H54 (cell line): ENCODE measurements at regions not wholly inside any gene's neighbourhood (a gene's known extent, or its start where the extent isn't known, plus 50 kb on each side); places are given as distances from the start of the nearest gene placed in this dataset.
A peak's percentile ranks its signal among the peaks of the same experiment; 100 is the strongest.
"Not testable (repeated sequence)": the region's sequence is repeated elsewhere in the genome, so short reads cannot be mapped to it uniquely, and the experiment has no call there.

Source experiments
- DNase-seq: peaks from one replicate; pipeline ENCODE4 v3.0.0; 2011; ENCODE audit warnings: low spot score, mixed read lengths; ENCODE audit not compliant: insufficient read length
- FAIRE-seq: peaks from 3 replicates; lab custom pipeline; 2011; peaks lifted over from hg19 to GRCh38; lab: Jason Lieb, UNC
- POLR2A ChIP-seq: IDR thresholded peaks from 2 replicates; pipeline ENCODE4 v1.6.1; 2011; ENCODE audit warnings: low read depth, mild to moderate bottlenecking, low read length

DNA sequence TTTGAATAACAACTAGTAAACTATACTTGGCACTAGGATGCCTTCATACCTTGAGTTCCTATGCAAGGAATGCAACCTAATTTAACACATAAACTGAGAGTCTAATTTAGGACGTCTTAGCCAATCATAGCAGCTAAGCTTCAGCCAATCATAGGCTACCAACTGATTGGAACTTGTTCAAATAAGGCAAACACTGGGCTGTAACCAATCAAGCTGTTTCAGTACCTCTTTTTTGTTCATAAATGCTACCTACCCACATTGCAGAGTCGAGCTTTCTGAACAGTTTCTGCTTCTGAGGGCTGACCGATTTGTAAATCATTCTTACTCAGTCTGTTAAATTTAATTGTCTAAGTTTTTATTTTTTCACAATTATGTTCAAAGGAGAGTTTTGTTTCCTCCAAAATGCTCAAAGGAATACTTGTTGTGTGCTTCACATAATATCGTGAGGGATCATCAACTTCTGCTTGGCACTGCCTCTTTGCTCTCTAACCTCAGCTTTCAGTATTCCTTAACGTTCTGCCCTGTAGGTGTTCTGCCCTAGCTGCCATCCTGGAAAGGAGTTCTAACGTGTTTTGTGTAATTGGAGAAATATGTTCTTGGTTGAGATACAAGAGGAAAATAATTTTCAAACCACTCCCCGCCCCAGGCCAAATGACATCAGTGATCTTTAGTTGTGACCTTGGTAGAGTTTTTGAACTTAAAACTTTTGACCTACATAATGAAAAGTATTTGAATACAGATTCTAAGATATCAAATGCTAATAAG is 380.4 kb upstream of the MIS18BP1 start:
- no peak for FAIRE-seq
- no peak for TF ChIP-seq POLR2A
- DNase-seq, result no peak

DNA sequence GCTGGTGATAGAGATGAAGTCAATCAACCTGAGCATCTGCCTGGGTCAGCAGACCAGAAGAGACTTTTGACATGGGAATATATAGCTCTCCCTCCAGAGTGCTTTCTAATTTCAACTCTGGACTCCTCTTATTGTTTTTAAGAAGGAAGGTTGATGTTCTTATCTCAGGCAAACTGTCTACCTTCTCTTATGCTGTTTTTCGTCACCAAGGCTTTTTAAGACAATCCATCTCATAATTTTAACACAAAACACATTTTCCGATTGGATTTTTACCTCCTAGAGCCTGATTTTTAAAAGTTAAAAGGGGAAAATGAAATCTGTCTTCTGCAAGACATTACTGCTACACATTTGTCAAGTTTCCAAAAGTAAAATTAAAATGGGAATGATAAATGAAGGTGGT is 368.7 kb upstream of the MIS18BP1 start:
- no peak for FAIRE-seq
- DNase-seq, result no peak
- no peak for TF ChIP-seq POLR2A

DNA sequence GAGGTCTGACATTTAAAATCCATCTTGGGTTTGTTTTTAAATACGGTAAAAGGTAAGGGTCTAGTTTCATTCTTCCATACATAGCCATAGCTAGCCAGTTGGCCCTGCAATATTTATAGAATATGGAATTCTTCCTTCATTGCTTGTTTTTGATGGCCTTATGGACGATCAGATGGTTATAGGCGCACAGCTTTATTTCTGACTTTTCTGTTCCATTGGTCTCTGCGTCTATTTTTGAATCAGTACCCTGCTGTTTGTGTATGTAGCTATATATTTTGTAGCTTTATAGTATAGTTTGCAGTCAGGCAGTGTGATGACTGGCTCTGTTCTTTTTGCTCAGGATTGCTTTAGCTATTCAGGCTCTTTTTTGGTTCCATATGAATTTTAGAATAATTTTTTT is 366.8 kb upstream of the MIS18BP1 start:
- FAIRE-seq (no peak), DNase-seq (no peak)
- no peak for TF ChIP-seq POLR2A

DNA sequence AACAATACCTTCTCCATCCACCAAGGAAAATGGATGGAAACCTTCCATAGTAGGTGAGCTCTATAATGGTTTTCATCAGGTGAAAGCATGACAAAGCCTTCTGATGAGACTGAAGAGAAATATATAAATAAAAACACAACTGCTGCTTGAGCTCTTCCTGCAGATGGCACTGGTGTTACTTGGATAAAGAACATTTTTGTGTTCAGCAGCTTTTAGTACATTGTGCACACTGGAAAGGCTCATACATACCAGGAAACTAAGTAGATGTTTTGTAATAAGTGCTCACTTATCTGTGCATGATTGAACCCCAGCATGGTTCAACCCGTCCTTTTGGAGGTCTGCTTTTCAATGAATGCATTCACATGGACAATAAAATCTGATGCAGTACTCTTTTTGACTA is 357.3 kb upstream of the MIS18BP1 start:
- no peak for FAIRE-seq
- DNase-seq, result no peak
- no peak for TF ChIP-seq POLR2A

DNA sequence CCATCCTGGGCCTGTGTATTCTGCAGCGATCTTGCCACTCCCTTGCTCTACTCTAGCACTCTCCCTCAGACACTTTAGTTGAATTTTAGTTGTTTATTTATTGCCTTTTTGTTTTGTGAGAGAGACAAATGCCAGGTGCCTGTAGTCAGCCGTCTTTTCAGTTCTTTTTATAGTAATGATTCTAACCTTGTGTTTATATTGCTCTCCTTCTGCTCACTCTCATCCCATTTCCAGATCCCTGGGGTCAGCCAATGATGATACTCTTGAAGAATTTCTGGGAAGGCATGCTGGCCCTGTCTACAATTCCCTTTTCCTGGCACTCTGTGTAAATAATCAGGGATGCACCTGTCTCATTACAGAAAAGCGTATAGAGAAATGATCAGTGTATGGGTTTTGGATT is 334.1 kb upstream of the MIS18BP1 start:
- TF ChIP-seq POLR2A, result no peak
- no peak for FAIRE-seq
- DNase-seq, result no peak

DNA sequence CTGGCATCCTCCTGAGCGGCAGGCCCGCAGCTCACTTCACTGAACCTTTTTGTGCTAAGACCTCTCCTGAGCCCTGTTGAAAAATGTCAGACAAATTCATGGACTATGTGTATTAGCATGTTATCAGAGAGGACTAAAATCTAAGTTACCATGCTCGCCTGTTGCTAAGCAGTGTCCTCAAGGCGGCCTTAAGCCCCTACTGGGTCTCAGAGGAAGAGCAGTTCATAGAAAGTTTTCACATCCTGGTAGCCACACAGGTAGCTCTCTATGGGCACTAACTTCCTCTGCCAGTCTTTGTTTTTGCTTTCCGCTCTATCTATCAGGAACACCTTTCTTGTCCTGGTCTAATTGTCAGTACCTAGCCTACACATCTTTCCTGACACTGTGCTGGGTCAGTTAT is 306.6 kb upstream of the MIS18BP1 start:
- TF ChIP-seq POLR2A, result no peak
- FAIRE-seq (no peak), DNase-seq (no peak)

DNA sequence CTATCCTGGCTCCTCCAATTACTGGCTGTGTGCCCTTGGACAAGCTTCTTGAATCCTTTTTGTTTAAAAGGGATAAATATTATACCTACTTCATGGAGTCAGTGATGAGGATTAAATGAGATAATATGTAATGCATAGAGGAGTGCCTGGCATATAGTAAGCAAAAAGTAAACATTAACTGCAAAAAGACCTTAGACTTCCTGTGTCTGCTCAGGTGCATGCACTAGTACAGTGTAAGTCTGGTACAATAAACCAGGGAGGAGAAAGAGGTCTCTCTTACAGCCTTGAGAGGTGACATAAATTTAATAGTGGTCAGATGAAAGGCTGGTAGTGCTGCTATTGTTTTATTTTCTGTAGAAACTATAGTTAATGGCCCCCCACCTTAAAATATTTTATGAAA is 305.2 kb upstream of the MIS18BP1 start:
- no peak for TF ChIP-seq POLR2A
- DNase-seq, result no peak
- FAIRE-seq, result no peak

DNA sequence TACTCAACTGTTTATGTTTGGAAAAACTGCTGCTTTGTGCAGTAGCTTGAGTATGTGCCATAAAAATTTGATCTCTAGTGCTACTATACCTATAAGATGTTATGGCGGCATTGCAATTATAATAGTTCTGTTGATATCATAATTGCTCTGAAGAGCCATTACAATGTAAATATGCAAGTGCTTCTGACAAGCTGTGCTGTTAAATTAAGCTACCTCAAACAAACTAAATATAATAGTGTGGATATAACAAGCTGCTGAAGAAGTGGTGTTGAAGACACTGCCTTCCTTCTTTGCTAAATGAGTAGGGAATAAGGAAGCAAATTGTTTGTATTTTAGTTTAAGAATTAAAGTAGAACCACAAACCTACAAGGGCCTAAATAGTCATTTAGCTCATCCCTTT is 301.0 kb upstream of the MIS18BP1 start:
- DNase-seq (no peak), FAIRE-seq (no peak)
- TF ChIP-seq POLR2A, result no peak

DNA sequence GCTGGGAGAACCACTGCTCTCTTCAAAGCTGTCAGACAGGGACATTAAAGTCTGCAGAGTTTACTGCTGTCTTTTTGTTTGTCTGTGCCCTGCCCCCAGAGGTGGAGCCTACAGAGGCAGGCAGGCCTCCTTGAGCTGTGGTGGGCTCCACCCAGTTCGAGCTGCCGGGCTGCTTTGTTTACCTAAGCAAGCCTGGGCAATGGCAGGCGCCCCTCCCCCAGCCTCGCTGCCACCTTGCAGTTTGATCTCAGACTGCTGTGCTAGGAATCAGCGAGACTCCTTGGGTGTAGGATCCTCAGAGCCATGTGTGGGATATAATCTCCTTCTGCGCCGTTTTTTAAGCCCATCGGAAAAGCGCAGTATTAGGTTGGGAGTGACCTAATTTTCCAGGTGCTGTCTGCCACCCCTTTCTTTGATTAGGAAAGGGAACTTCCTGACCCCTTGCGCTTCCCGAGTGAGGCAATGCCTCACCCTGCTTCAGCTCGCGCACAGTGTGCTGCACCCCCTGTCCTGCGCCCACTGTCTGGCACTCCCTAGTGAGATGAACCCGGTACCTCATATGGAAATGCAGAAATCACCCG is 298.3 kb upstream of the MIS18BP1 start:
- DNase-seq, FAIRE-seq: not testable (repeated sequence)

DNA sequence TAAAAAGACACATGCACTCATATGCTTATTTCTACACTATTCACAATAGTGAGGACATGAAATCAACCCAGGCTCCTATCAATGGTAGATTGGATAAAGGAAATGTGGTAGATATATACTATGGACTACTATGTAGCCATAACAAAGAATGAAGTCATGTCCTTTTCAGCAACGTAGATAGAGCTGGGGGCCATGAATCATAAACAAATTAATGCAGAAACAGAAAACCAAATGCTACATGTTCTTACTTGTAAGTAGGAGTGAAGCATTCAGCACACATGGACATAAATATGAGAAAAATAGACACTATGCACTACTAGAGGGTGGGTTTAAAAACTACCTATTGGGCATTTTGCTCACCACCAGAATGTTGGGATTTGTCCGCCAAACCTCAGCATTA is 278.0 kb upstream of the MIS18BP1 start:
- TF ChIP-seq POLR2A, result no peak
- FAIRE-seq (no peak), DNase-seq (no peak)

DNA sequence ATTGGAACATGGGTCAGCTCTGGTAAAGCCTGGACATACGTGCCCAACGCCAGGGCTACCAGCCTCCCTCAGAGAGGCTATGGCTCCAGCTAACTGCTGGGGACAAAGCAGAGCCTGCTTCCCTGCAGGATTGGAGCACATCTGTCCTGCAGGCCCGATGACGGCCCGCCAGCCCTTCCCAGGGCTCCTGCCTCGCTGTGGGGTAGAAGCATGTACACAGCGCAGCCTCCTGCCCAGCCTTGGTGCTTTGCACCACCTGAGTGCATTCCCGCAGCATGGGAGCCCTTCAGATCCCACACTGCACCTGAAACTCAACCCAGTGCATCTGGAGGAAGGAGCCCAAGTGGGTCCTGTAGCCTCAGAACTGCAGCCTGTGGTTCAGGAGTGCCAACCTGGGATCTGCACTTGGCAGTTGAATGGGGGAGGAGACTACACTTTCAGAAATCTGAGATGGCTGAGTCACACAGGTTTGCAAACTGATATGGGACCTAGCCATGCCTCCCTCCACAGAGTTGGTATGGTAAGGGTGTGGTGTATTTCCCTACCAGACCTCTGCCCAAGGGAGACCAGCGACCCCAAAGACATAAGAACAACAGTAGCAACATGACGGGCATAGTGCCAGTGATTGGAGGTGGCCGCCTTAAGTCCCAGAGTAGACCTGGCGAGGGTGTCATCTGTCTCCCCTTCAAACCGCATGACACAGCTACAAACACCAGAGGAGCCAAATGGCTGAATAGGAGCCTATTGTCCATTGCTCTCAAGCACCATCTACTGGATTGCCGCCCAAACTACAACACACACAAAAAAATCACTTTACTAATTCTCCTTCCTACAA is 273.9 kb upstream of the MIS18BP1 start:
- FAIRE-seq (peak; percentile 15), DNase-seq (peak; percentile 20)
- TF ChIP-seq POLR2A, result no peak

DNA sequence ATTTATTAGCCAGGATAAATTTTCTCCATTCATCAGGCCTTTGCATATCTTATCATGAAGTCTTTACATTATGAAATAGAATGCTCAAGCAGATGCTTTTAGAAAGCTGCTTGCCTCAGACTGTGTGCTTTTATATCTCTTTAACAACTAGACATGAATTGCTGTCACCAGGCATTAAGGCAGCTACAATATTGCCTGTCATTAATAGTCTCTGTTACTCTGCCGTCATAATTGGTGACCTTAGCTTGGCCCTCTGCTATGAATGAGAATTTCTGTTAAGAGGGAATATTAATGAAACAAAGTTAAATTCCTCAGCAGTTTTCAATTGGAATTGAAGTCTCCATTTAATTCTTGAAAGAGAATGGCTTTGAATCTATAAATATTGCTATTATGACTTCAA is 266.8 kb upstream of the MIS18BP1 start:
- FAIRE-seq, result no peak
- TF ChIP-seq POLR2A, result no peak

DNA sequence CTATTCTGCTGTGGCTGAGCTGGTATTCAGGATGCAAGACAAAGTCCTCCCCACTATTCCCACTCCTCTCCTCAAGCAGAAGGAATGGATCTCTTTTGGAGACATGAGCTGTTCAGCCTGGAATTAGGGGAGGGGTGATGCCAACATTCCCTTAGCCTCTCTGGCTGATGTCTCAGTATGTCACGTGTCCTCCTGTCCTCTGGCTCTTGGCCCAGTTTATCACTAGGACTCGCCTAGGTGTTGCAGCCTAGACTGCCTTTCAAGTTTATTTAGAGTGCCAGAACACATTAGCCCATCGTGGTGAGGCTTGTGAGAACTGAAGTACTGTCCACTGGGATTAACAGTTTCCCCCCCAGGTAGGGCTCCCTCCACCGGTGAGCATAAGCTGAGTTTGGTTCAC is 239.9 kb upstream of the MIS18BP1 start:
- no peak for FAIRE-seq

More for the DNA sequence above, 266.8 kb upstream of the MIS18BP1 start:
- DNase-seq, result no peak

DNA sequence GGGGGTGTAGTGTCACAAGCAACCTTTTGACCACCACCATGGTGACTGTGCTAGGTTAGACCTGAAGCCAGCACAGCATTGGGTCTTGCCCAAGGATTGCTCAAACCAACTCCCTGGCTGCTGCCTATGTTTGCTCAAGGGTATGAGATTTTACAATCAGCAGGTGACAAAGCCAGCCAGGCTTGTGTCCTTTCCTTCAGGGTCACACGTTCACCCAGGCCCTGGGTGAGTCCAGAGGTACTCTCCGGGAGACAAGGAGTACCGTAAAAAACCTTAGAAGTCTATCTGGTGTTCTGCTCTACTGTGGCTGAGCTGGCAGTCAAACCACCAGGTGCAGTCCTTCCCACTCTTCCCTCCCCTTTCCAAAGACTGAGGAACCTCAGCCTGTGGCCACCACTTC is 238.9 kb upstream of the MIS18BP1 start:
- DNase-seq (no peak), FAIRE-seq (no peak)
- no peak for TF ChIP-seq POLR2A

More for the DNA sequence above, 239.9 kb upstream of the MIS18BP1 start:
- no peak for TF ChIP-seq POLR2A
- DNase-seq, result no peak

DNA sequence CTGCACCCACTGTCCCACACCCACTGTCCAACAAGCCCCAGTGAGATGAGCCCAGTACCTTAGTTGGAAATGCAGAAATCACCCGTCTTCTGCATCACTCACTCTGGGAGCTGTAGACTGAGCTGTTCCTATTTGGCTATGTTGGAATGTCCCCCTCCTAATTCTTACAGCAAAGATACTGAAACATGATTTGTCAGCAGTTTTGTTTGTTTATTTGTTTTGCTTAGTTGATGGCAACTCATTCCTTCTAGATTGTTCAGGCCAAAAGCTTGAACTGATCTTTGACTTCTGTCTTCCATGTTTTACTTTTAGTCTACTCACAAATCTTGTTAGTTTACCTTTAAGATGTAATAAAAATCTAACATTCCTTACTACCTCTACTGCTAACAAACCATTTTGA is 233.6 kb upstream of the MIS18BP1 start:
- no peak for FAIRE-seq
- TF ChIP-seq POLR2A, result no peak

More for the DNA sequence above, 233.6 kb upstream of the MIS18BP1 start:
- no peak for DNase-seq
